Left ventricle myocardium inferior (tissue), 1 donor: ENCODE measurements at regions not wholly inside any gene's neighbourhood (a gene's known extent, or its start where the extent isn't known, plus 50 kb on each side); places are given as distances from the start of the nearest gene placed in this dataset.

Source experiments
- DNase-seq: peaks from one replicate; pipeline ENCODE4 v3.0.0-alpha.2; 2020
- H3K27ac ChIP-seq: fragments of 200-600 bp; replicated peaks from 2 replicates; pipeline ENCODE4 v1.8.0; 2021
- H3K27me3 ChIP-seq: fragments of 200-600 bp; 2 replicates; pipeline ENCODE4 v1.8.0; 2021; ENCODE audit warnings: low read depth
- H3K36me3 ChIP-seq: fragments of 200-600 bp; 2 replicates; pipeline ENCODE4 v1.8.0; 2021
- H3K4me1 ChIP-seq: fragments of 200-600 bp; 2 replicates; pipeline ENCODE4 v1.8.0; 2021
- H3K4me3 ChIP-seq: fragments of 200-600 bp; 2 replicates; pipeline ENCODE4 v1.8.0; 2021; ENCODE audit warnings: mild to moderate bottlenecking, moderate library complexity
- H3K9me3 ChIP-seq: fragments of 200-600 bp; replicated peaks from 2 replicates; pipeline ENCODE4 v1.8.0; 2021
- intact Hi-C: fragments of 100-400 bp; cut with micrococcal nuclease; formaldehyde crosslinking; loops from one replicate; pipeline ENCODE4 v1.11.0; 2022
- TF ChIP-seq, protein P1 (sequence below): fragments of 200-600 bp; IDR thresholded peaks from 2 replicates; pipeline ENCODE4 v1.8.0; 2021; ENCODE audit warnings: antibody characterized with exemption, mild to moderate bottlenecking, borderline replicate concordance
- donor health status: DM: no; HTN: yes; CAD: no; lungs with severe emphysema.

- Histone ChIP-seq H3K4me1 (no peaks in the 10 kb centered on the region), H3K27me3 (peaks cover 96% of the 10 kb centered on the region)
- DNase-seq = no peak
Observed at GRCh38 chr17:79365836-79366770, 244.7 kb downstream of the RBFOX3 start.

DNA sequence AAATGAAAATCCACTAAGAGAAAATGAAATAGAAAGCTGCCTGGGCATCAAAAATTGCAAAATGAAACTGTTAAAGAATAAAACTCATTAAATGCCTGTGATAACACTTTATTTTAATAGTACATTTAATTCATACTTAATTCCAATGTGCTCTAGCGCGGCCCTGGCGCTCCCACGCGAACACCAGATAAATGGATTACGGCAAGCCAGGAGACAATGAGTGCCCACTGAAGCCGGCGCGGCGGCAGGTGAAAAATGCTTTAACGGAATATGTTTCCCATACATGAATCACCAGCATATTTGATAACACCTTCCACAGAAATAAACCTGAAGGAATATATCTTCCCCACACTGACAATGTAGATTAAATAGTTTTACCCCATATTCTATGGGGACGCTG is 245.5 kb downstream of the RBFOX3 start:
- H3K4me3 ChIP-seq = no peak overlapping the region
- no peaks in the 10 kb centered on the region for H3K4me1 ChIP-seq
- intact Hi-C loops = no loop called here
- H3K36me3 ChIP-seq = no peaks in the 10 kb centered on the region
- TF ChIP-seq, protein P1, sequence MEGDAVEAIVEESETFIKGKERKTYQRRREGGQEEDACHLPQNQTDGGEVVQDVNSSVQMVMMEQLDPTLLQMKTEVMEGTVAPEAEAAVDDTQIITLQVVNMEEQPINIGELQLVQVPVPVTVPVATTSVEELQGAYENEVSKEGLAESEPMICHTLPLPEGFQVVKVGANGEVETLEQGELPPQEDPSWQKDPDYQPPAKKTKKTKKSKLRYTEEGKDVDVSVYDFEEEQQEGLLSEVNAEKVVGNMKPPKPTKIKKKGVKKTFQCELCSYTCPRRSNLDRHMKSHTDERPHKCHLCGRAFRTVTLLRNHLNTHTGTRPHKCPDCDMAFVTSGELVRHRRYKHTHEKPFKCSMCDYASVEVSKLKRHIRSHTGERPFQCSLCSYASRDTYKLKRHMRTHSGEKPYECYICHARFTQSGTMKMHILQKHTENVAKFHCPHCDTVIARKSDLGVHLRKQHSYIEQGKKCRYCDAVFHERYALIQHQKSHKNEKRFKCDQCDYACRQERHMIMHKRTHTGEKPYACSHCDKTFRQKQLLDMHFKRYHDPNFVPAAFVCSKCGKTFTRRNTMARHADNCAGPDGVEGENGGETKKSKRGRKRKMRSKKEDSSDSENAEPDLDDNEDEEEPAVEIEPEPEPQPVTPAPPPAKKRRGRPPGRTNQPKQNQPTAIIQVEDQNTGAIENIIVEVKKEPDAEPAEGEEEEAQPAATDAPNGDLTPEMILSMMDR = no peak
- H3K9me3 ChIP-seq = no peaks in the 10 kb centered on the region
- DNase-seq = no peak
- no peak overlapping the region for H3K27ac ChIP-seq
- H3K27me3 ChIP-seq = peaks cover 97% of the 10 kb centered on the region

More at GRCh38 chr17:79365836-79366770, 244.7 kb downstream of the RBFOX3 start:
- H3K27ac ChIP-seq = no peak overlapping the region
- TF ChIP-seq, protein P1 = no peak
- intact Hi-C loops = no loop called here
- H3K9me3 ChIP-seq = no peaks in the 10 kb centered on the region
- no peak overlapping the region for H3K4me3 ChIP-seq
- H3K36me3 ChIP-seq = no peaks in the 10 kb centered on the region

DNA sequence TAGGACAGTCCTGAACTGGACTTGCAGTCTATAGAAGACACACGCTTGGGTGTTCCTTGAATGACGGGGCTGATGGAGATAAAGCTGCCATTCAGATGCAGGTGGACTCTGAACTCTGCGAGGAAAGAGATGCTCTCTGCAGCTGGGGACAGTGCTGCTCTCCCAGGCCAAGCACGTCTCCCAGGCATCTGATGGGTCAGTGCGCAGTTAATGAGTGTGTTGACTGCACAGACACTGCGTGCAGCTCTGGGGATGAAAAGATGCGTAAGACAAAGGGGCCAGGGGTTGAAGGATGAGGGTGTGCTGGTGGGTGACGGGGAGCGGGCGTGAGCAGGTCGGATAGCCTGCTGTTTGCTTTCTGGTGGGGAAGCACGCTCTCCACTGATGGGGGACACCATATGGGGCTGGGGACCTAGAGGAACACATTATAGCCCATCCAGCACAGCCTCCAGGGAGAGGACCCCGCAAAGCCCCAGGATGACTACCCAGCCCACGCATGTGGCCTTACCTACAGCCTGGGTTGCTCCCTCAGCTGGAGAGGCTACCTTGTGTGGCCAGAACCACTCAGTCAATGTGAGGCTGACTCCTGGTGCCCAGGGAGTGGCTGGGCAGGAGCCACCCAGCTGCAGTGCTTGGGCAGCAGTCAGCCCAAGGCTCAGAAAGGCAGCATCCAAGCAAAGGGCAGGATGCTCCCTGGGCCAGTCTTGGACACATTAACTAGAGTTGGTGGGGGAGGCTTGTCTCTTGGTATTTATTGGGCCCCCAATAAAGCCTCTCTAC is 246.3 kb downstream of the RBFOX3 start:
- Histone ChIP-seq H3K9me3 (no peaks in the 10 kb centered on the region), H3K27me3 (peaks cover 97% of the 10 kb centered on the region), H3K4me1 (no peaks in the 10 kb centered on the region), H3K27ac (no peak overlapping the region), H3K36me3 (no peaks in the 10 kb centered on the region), H3K4me3 (no peak overlapping the region)
- TF ChIP-seq, protein P1 = no peak
- DNase-seq = no peak
- intact Hi-C loops = no loop called here

DNA sequence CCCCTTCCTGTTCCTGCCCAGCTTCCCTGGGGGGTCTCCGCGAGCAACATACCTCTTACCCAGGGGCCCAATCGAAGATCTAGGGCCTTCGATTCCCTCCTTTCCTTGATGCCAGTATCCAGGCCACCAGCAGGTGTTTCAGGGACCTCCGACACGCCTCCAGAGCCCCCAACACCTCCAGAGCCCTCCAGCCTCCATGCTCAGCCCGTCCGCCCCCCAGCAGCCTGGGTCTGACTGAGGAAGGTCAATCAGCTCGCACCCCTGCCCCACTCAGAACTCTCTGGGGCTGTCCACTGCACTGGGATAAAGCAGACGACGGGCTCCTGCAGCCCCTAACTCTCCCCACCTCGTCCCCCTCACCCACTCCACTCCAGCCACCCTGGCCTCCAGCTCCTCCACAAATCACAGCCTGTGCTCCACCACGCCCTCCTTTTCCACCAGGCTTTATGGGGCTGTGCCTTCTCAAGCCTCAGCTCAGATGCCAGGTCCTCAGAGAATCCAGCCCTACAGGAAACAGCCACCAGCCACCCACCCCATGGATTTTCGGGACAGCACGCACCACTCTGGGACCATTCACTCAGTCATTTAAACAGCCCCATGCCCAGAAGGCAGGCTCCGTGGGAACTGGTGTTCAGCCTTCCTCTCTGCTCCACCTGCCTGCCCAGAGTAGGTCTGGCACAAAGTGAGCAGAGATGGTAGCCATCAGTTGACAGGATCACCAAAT is 247.1 kb downstream of the RBFOX3 start:
- TF ChIP-seq, protein P1 = no peak
- intact Hi-C loops = no loop called here
- Histone ChIP-seq H3K4me3 (no peak overlapping the region), H3K9me3 (no peaks in the 10 kb centered on the region), H3K4me1 (no peaks in the 10 kb centered on the region), H3K27ac (no peak overlapping the region), H3K27me3 (peaks cover 97% of the 10 kb centered on the region), H3K36me3 (no peaks in the 10 kb centered on the region)
- DNase-seq = no peak

DNA sequence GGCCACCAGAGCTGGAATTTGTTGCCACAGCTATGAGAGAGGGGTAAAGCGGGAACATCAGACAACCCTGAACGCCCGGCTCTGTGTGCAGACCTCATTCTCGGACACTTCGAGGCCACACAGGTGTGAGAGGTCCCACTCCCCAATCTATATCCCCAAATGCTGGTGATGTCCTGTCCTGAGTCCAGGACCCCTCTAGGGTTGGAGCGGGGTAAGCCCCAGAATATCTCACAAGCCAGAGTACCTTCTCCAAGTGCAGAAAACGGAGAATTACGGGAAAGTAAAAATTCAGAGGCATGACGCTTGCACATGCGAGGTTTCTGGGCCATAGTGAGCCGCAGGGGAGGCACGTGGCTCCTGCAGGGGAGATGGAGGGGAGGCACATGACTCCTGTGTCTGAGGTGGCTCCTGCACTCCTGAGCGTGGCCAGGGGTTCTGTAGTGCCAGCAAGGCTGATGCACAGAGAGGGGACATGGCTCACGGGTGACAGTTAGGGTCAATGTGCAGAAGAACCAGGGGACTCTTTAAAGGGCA is 248.0 kb downstream of the RBFOX3 start:
- Histone ChIP-seq H3K36me3 (no peaks in the 10 kb centered on the region), H3K4me1 (no peaks in the 10 kb centered on the region), H3K27ac (no peak overlapping the region), H3K9me3 (no peaks in the 10 kb centered on the region), H3K27me3 (peaks cover 97% of the 10 kb centered on the region), H3K4me3 (no peak overlapping the region)
- intact Hi-C loops = no loop called here
- TF ChIP-seq, protein P1 = no peak
- DNase-seq = no peak
